GM21515 (cell line): ENCODE measurements at regions not wholly inside any gene's neighbourhood (a gene's known extent, or its start where the extent isn't known, plus 50 kb on each side); places are given as distances from the start of the nearest gene placed in this dataset.

Experiments used
- ATAC-seq: cut with Tn5 transposase; IDR thresholded peaks from one replicate; pipeline ENCODE4 v1.9.1; 2021; ENCODE audit not compliant: unreplicated experiment

GRCh38 chr5:31100047-31100575 lies 93.4 kb upstream of the CDH6 start:
- ATAC-seq: no peak

GRCh38 chr5:31098811-31099210 lies 94.7 kb upstream of the CDH6 start:
- no peak for ATAC-seq

- ATAC-seq: no peak
These were observed 95.6 kb upstream of the CDH6 start for GRCh38 chr5:31097851-31098250.

- ATAC-seq: no peak
These were observed 97.1 kb upstream of the CDH6 start for GRCh38 chr5:31096238-31096865.

GRCh38 chr5:31095796-31096195 lies 97.7 kb upstream of the CDH6 start:
- ATAC-seq: no peak

GRCh38 chr5:31091501-31091900 lies 102.0 kb upstream of the CDH6 start:
- ATAC-seq: no peak

GRCh38 chr5:31090467-31090866 lies 103.0 kb upstream of the CDH6 start:
- ATAC-seq: no peak

GRCh38 chr5:31086839-31087415 lies 106.6 kb upstream of the CDH6 start:
- no peak for ATAC-seq

GRCh38 chr5:31084871-31085270 lies 108.6 kb upstream of the CDH6 start:
- no peak for ATAC-seq

GRCh38 chr5:31083364-31083763 lies 110.1 kb upstream of the CDH6 start:
- no peak for ATAC-seq

GRCh38 chr5:31079668-31080067 lies 113.8 kb upstream of the CDH6 start:
- no peak for ATAC-seq

GRCh38 chr5:31078956-31079355 lies 114.5 kb upstream of the CDH6 start:
- ATAC-seq: no peak

- no peak for ATAC-seq
These were observed 117.5 kb upstream of the CDH6 start for GRCh38 chr5:31075981-31076380.

- no peak for ATAC-seq
These were observed 125.2 kb upstream of the CDH6 start for GRCh38 chr5:31068287-31068686.

GRCh38 chr5:31066655-31067328 lies 126.7 kb upstream of the CDH6 start:
- no peak for ATAC-seq

GRCh38 chr5:31064215-31064614 lies 129.3 kb upstream of the CDH6 start:
- no peak for ATAC-seq

- no peak for ATAC-seq
These were observed 130.4 kb upstream of the CDH6 start for GRCh38 chr5:31062902-31063580.

- ATAC-seq: no peak
These were observed 133.6 kb upstream of the CDH6 start for GRCh38 chr5:31059889-31060288.

- no peak for ATAC-seq
These were observed 139.0 kb upstream of the CDH6 start for GRCh38 chr5:31054453-31054852.

- no peak for ATAC-seq
These were observed 140.4 kb upstream of the CDH6 start for GRCh38 chr5:31052937-31053658.

GRCh38 chr5:31051316-31051715 lies 142.2 kb upstream of the CDH6 start:
- ATAC-seq: no peak
